GM21786 (cell line): ENCODE measurements at regions not wholly inside any gene's neighbourhood (a gene's known extent, or its start where the extent isn't known, plus 50 kb on each side); places are given as distances from the start of the nearest gene placed in this dataset.
"Not testable (repeated sequence)": the region's sequence is repeated elsewhere in the genome, so short reads cannot be mapped to it uniquely, and the experiment has no call there.

Experiments
- ATAC-seq: cut with Tn5 transposase; IDR thresholded peaks from one replicate; pipeline ENCODE4 v1.9.1; 2021; ENCODE audit not compliant: unreplicated experiment

GRCh38 chr2:235212501-235213158, 260.8 kb downstream of the SH3BP4 start:
- no peak for ATAC-seq

DNA sequence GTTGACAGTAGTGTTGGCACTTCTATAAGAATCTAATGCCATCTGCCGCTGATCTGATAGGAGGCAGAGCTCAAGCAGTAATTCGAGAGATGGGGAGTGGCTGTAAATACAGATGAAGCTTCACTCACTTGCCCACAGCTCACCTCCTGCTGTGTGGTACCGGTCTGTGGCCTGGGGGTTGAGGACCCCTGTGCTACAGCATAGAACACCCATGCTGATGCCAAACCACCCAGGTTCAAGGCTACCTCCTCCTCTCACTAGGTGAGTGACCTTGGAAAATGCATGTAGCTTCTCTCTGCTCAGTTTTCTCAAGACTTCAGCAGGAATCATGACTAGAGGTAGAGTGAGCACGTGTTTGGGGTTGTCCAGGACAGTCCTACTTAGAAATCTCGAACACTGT, 263.4 kb downstream of the SH3BP4 start:
- no peak for ATAC-seq

GRCh38 chr2:235216901-235217300, 265.1 kb downstream of the SH3BP4 start:
- ATAC-seq = no peak

DNA sequence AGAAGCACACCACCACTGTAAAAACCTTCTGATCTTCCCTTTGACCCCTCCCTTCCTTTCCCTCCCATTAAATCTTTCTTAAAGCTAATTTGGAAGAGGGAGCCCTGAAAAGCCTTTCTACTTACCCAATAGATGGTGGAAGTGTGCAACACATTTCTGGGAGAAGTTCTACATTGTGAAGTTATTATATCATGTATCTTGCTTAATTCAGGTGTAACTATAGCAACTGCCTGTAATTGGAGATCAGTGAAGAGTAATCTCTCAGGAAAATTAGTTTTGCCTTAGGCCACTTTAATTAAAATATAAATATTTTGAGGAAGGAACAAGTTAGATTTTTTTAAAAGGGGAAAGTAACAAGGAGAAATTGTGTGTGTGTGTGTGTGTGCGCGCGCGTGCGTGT, 266.0 kb downstream of the SH3BP4 start:
- ATAC-seq = no peak

DNA sequence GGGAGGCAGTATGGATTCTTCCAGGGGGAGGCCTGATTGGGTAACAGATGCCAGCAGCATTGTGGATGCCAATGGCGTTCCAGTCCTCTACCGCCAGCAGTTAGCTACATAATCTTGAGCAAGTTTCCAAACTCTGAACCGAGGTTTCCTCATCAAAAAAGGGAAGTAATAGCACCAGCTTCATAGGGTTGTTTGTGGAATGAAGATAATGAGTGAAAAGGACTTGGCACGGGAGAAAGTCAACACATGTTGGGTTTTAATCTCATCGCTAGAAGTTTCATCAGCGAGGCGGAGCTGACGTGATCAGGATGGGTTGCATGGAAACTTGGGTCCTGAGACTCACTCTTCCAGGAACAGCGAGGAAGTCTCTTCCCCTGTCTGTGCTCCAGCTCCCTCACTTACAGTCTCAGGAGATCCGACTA, 266.7 kb downstream of the SH3BP4 start:
- no peak for ATAC-seq

GRCh38 chr2:235219048-235219447, 267.2 kb downstream of the SH3BP4 start:
- ATAC-seq = no peak

DNA sequence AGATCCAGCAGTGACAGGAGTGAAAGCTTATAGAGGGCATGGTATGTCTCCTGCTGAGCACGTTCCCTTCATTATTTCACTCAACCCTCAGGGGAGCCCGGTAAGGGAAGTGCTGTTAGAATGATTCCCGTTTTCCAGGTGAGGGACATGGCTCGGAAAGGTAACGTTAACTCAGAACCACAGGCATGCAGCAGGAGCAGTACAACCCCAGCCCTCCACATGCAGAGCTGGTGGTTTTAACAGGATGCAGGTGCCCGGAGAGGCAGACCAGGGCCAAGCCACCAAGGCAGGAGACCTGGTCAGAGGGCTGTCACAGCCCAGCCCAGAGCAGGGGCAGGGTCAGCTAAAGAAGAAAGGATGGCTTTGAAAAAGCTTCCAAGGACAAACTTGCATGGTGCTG, 268.5 kb downstream of the SH3BP4 start:
- ATAC-seq = no peak

DNA sequence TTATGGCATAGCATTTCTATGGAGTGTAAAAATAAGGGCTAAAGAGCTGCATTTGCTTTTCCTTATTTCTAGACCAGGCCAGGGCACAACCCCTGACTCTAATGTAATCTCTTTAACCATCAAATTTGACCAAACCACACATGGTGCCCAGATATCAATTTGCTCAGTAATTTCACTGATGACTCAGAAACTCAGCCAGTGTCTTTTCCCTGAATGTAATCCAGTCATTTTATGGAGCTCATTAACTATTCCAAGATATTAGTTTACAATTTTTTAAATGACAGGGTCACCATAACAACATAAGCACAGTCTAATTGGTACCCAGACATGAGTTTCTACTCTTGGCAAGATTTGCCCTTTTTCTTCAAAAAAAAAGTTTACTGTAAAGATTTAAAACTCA, 270.8 kb upstream of the AGAP1 start:
- ATAC-seq = no peak

- no peak for ATAC-seq
These were observed 269.4 kb upstream of the AGAP1 start for GRCh38 chr2:235224410-235224809.

GRCh38 chr2:235225261-235225660, 268.6 kb upstream of the AGAP1 start:
- no peak for ATAC-seq

- ATAC-seq = no peak
These were observed 266.3 kb upstream of the AGAP1 start for GRCh38 chr2:235227590-235227989.

GRCh38 chr2:235228422-235228821, 265.4 kb upstream of the AGAP1 start:
- ATAC-seq = not testable (repeated sequence)

GRCh38 chr2:235229236-235229635, 264.6 kb upstream of the AGAP1 start:
- ATAC-seq = no peak

GRCh38 chr2:235230821-235231601, 262.8 kb upstream of the AGAP1 start:
- no peak for ATAC-seq

DNA sequence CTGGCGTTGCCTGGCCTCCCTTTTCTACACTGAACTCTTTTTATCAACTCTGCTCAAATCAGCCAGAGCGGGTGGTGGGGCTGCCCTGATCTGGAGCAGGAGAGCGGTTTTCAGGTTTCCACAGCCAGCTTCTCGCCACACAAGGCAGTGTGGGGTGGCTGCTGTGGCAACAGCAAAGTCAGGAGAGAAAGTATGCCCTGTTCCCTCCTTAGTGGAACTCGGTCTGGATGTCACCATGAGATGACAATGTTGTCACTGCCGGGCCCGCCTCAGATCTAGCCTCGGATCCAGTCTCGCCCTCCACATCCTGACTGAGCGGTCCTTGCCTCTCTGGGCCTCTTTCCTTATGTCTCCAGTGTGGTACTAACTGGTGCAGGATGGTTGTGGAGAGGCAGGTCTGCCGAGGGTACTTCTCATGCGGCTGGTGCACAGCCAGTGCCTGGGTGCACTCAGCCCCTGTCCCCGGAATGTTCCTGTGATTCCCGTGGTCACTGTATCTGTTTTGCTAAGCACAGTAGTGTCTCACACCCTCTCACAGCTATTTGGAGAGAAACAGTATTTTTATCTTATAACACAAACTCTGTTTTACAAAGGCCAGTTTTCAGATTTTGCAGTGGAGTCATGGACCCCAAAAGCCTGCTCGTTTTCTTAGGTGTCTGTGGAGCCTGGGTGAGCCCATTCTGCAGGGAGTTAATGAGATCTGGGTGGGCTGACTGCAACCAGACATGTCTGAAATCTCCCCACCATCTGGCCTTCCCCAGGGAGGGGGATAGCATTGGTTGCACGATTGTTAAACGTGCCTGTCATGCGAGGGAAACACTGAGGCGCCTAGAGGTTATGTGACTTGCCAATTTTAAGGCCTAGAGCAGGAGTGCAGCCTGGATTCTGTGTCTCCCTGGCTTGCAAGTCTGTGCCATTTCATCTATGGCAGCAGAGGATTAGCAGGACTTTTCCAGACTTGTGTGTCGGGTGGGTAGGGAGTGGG, 261.1 kb upstream of the AGAP1 start:
- no peak for ATAC-seq

DNA sequence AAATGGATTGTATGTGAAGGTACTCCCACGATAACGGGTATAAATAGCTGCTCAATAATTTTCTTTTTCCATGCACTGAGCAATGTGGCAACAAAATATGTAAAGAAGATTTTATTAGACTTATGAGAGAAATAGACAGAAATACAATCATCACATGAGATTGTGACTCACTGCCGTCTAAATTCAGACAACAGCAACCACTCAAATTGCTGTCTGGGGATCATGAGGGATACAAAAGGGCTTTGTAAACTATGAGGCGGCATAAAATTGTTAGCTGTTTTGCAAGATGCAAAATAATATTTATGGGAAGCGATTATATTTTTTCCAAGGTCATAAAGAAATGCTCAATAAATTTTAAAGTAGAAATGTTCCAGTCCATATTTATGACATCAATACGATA, 259.1 kb upstream of the AGAP1 start:
- ATAC-seq = no peak

- ATAC-seq = no peak
These were observed 257.7 kb upstream of the AGAP1 start for GRCh38 chr2:235235977-235236767.

DNA sequence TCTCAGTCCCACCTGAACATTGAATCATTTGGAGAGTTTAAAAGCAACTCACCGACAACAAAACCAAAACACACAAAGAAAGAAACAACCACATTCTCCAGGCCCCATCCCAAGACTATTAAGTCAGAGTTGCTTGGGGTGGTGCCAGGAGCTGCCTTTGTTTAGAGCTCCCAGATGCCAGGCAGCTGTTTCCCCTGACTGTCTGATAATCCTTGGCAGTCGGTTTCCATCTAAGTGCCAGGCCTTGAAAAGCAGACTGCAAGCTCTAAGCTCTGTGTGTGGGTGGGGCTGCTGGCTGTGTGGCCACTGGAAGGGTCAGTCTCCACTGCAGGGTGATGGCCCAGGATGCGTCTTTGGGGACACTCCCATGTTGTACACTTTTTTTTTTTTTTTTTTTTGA, 255.3 kb upstream of the AGAP1 start:
- no peak for ATAC-seq

- ATAC-seq = no peak
These were observed 253.3 kb upstream of the AGAP1 start for GRCh38 chr2:235240574-235240973.
